Ovary (tissue), 7 donors: ENCODE measurements at regions not wholly inside any gene's neighbourhood (a gene's known extent, or its start where the extent isn't known, plus 50 kb on each side); places are given as distances from the start of the nearest gene placed in this dataset.
"Not testable (repeated sequence)": the region's sequence is repeated elsewhere in the genome, so short reads cannot be mapped to it uniquely, and the experiment has no call there.

Experiments used
- DNase-seq, 5 donors: peaks; one replicate each; pipeline ENCODE4 v3.0.0-alpha.2; 2019 to 2020
- H3K27ac ChIP-seq, 2 donors: fragments of 200-600 bp; one replicate each; pipeline versions ENCODE4 v1.5.1 to v1.8.0; 2019 to 2022
- H3K27me3 ChIP-seq: fragments of 200-600 bp; one replicate; pipeline ENCODE4 v1.8.0; 2022
- H3K36me3 ChIP-seq: fragments of 200-600 bp; sonication (generic); one replicate; pipeline ENCODE4 v1.5.1; 2019
- H3K4me1 ChIP-seq: one replicate; pipeline ENCODE4 v1.8.1; 2013; ENCODE audit warnings: mild to moderate bottlenecking, moderate library complexity; ENCODE audit not compliant: insufficient read depth
- H3K4me3 ChIP-seq: fragments of 200-600 bp; sonication (generic); one replicate; pipeline ENCODE4 v1.5.1; 2017
- H3K9me3 ChIP-seq, 2 donors: fragments of 200-600 bp in 1 of 2; sonication (generic) in 1 of 2; one replicate each; pipeline versions ENCODE4 v1.5.1 to v1.8.1; 2013 to 2019; ENCODE audit warnings: mild to moderate bottlenecking in 1 of 2, moderate library complexity in 1 of 2
- CTCF ChIP-seq, 3 donors: fragments of 450-650 bp in 2 of 3; fragments of 200-600 bp in 1 of 3; IDR thresholded peaks; one replicate each; pipeline versions ENCODE4 v1.5.1 to v1.8.0; 2016 to 2022; ENCODE audit warnings: antibody characterized with exemption in 3 of 3, mild to moderate bottlenecking in 1 of 3
- EP300 ChIP-seq: sonication (generic); formaldehyde crosslinking; IDR thresholded peaks from one replicate; pipeline ENCODE4 v1.6.1; 2017; ENCODE audit warnings: antibody characterized with exemption
- POLR2A ChIP-seq: fragments of 450-650 bp; IDR thresholded peaks from one replicate; pipeline ENCODE4 v1.6.1; 2017; ENCODE audit warnings: antibody characterized with exemption, mild to moderate bottlenecking, moderate library complexity
- WGBS, 3 donors: extraction: QIAGEN DNeasy Blood & Tissue Kit in 1 of 3; methylation state at CpG; one replicate each; pipeline versions ENCODE4 v1.1.5 to v1.1.7; 2013 to 2017; 5-methylcytosine and 5-hydroxymethylcytosine counted together
- intact Hi-C, 4 donors: fragments of 100-400 bp; cut with DNase I; formaldehyde crosslinking; loops; one replicate each; pipeline versions ENCODE4 v1.11.0 to v1.15.1; 2022 to 2023
- donor health status: DM: no; HTN: no; CAD: no; lungs with moderate emphysema.
- donor health status: DM: no; HTN: no; CAD: no.
- donor health status: Bipolar disorder and iron deficiency.
- donor health status: DM: no; HTN: no; CAD: no.
- donor health status: DM: yes; HTN: yes; CAD: no.

- WGBS, 3 donors: 83 to 86% (median 83%) methylated on average over 11 of the region's 11 CpGs
- no peaks in the 10 kb centered on the region for H3K27me3 ChIP-seq
Measured at GRCh38 chrX:9372866-9373265, 92.0 kb upstream of the TBL1X start.

GRCh38 chrX:9373789-9374188, 91.1 kb upstream of the TBL1X start:
- TF ChIP-seq POLR2A (no peak), CTCF (IDR thresholded peaks at IDR 0.05) (no peak), EP300 (no peak)
- intact Hi-C loops: no loop called here
- H3K9me3 ChIP-seq: no peaks in the 10 kb centered on the region
- WGBS, 3 donors: 81 to 85% (median 82%) methylated on average over 7 of the region's 7 CpGs
- no peaks in the 10 kb centered on the region for H3K36me3 ChIP-seq
- peaks cover 1% of the 10 kb centered on the region for H3K4me1 ChIP-seq
- DNase-seq: no peak
- no peak overlapping the region for H3K4me3 ChIP-seq
- H3K27me3 ChIP-seq: no peaks in the 10 kb centered on the region
- no peak overlapping the region for H3K27ac ChIP-seq

More at GRCh38 chrX:9372866-9373265, 92.0 kb upstream of the TBL1X start:
- DNase-seq: no peak
- no peaks in the 10 kb centered on the region for H3K36me3 ChIP-seq
- intact Hi-C loops: no loop called here
- H3K27ac ChIP-seq: no peak overlapping the region
- TF ChIP-seq EP300 (no peak), POLR2A (no peak), CTCF (IDR thresholded peaks at IDR 0.05) (no peak)
- no peak overlapping the region for H3K4me3 ChIP-seq
- no peaks in the 10 kb centered on the region for H3K9me3 ChIP-seq
- peaks cover 1% of the 10 kb centered on the region for H3K4me1 ChIP-seq

- TF ChIP-seq POLR2A: no peak
- no peak for TF ChIP-seq EP300
- no peak for TF ChIP-seq CTCF (IDR thresholded peaks at IDR 0.05)
- no peak overlapping the region for H3K27ac ChIP-seq
- WGBS, 3 donors: 81 to 87% (median 81%) methylated on average over 6 of the region's 6 CpGs
- H3K27me3 ChIP-seq: no peaks in the 10 kb centered on the region
- H3K4me3 ChIP-seq: no peak overlapping the region
- peaks cover 1% of the 10 kb centered on the region for H3K4me1 ChIP-seq
- no peak for DNase-seq
- no peaks in the 10 kb centered on the region for H3K36me3 ChIP-seq
- intact Hi-C loops: no loop called here
- no peaks in the 10 kb centered on the region for H3K9me3 ChIP-seq
Measured at GRCh38 chrX:9374555-9374954, 90.3 kb upstream of the TBL1X start.

- 86 to 88% (median 87%) methylated on average over 4 of the region's 4 CpGs for WGBS, 3 donors
- no peak for TF ChIP-seq POLR2A
- no peak for TF ChIP-seq EP300
- no peak for TF ChIP-seq CTCF (IDR thresholded peaks at IDR 0.05)
- H3K4me3 ChIP-seq: no peak overlapping the region
- intact Hi-C loops: no loop called here
- H3K4me1 ChIP-seq: no peaks in the 10 kb centered on the region
- DNase-seq: no peak
- H3K9me3 ChIP-seq: no peaks in the 10 kb centered on the region
- H3K27me3 ChIP-seq: no peaks in the 10 kb centered on the region
- H3K36me3 ChIP-seq: no peaks in the 10 kb centered on the region
- H3K27ac ChIP-seq: no peak overlapping the region
Measured at GRCh38 chrX:9376111-9376510, 88.7 kb upstream of the TBL1X start.

GRCh38 chrX:9377216-9377615, 87.6 kb upstream of the TBL1X start:
- H3K27ac ChIP-seq, H3K36me3 ChIP-seq, DNase-seq, intact Hi-C loops, H3K27me3 ChIP-seq, H3K9me3 ChIP-seq, H3K4me3 ChIP-seq, H3K4me1 ChIP-seq: not testable (repeated sequence)
- 80 to 85% (median 80%) methylated on average over 3 of the region's 3 CpGs for WGBS, 3 donors
